ENCODE measurements at regions not wholly inside any gene's neighbourhood (a gene's known extent, or its start where the extent isn't known, plus 50 kb on each side); places are given as distances from the start of the nearest gene placed in this dataset.

DNA sequence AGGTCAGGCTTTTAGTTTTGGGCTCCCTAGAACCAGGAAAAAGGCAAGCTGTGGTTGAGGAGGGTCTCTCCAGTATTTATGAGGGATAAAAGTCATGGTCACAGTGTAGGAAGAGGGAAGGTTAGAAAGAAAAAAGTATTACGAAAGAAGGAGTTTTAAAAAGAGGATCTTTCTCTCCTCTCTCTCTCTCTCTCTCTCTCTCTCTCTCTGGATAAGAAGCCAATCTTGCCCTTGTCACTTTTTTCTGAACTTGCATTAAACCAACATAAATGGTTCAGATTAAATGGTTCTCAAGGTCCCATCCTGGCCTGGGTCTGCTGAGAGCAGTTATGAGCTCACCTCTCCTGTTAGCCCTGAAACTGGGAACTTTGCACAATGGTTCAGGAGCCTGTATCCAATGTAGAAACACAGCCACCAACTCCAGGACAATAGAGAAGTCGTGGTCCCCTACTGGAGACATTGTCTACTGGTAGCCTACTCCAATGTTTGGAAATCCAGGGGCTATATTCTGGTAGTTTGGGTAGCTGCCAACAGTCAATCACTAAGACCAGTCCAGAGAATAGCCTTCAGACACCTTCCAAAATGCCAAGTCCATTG, 131.9 kb downstream of the DAD1 start:
- no peak for DNase-seq (ENCODE audit: low read depth in 2 of 2)

DNA sequence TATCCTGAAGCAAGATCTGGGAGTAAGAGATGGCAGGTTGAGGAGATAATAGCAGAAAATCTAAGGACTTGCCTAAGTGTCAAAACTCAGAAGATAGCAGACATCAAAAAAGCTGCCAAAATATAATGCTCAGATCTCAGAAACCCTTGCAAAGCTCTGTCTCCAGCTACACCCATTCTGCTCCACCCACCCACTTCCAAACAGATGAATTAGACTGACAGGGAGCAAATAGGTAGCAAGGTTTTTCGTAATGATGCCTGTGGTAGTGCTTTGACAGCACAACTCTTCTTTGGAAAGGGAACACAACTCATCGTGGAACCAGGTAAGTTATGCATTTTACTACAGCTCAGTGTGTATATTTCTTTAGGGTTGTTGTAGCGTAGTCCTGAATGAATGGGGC, 132.6 kb downstream of the DAD1 start:
- DNase-seq (ENCODE audit: low read depth in 2 of 2) = no peak

DNA sequence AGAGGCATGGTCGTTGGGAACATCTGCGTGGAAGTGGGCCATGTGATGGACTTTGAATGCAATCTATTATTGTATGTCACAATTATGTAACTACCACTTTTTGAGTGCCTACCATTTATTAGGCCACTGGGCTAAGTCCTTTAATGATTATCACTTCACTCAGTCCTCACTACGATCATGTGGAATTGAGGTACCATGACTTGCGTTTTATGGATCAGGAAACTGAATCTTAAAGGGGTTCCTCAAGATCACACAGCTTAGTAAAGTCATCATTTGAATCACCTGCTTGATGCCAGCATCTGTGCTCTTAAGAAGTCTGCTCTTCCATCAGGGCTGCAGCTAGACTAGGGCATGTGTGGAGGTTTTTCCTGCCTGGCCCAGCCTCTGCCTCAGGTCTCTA, 136.7 kb downstream of the DAD1 start:
- DNase-seq (ENCODE audit: low read depth in 2 of 2) = no peak

DNA sequence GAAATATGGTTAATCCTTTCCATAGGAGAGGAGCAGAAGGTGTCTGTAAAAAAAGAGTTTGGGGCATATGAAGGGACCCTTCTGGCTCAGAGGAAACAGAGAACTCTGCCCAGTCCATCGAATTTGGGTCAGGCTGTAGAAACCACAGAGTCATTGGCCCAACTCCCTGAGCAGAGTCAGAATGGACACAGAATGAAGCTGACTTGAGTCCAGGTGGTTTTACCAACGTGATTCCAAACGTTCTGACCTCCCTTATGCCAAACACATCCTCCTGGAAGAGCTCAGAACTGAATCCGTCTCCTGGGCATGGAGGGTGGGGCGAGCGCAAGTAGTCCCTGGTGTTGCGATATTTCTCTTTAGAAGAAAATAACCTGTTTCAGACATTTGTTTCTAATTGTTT, 138.8 kb downstream of the DAD1 start:
- DNase-seq (ENCODE audit: low read depth in 2 of 2) = no peak

DNA sequence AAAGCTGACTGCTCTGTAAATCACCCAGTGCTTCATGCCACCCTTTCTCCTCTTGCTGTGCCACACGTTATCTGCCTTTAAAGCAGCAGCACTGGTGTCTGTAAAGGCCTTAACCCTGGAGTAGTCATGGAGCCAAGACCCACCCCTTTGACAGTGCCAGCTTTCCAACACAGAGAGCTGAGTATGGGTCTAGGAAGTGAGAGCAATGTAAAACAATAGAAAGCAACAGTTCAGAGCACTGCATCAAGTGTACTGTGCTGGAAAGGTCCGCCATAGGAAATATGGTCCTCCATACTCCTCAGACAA, 139.5 kb downstream of the DAD1 start:
- DNase-seq (ENCODE audit: low read depth in 2 of 2) = no peak

DNA sequence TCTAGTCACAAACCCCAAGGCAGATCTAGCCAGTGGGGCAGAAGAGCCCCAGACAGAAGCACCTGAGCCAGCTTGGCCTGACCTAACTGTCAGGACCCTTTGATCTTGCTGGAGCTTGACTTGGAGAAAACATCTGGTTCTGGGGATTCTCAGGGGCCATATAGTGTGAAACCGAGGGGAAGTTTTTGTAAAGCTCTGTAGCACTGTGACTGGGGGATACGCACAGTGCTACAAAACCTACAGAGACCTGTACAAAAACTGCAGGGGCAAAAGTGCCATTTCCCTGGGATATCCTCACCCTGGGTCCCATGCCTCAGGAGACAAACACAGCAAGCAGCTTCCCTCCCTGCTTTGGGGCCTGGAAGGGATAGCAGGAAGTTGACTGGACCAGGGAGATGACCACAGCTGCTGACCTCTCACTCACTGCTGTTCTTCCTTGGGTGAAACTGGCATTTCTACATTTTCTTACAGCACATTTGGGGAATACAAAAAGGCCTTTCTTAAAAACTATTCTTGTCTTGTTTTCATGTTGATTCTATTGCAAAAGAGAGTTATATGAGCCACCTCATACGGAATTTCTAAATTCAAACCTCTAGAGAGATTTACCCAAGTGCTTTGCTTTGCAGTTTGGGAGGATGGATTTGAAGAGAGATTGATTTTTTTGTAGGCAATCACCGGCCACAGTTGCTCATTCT, 140.0 kb downstream of the DAD1 start:
- DNase-seq (ENCODE audit: low read depth in 2 of 2) = no peak

DNA sequence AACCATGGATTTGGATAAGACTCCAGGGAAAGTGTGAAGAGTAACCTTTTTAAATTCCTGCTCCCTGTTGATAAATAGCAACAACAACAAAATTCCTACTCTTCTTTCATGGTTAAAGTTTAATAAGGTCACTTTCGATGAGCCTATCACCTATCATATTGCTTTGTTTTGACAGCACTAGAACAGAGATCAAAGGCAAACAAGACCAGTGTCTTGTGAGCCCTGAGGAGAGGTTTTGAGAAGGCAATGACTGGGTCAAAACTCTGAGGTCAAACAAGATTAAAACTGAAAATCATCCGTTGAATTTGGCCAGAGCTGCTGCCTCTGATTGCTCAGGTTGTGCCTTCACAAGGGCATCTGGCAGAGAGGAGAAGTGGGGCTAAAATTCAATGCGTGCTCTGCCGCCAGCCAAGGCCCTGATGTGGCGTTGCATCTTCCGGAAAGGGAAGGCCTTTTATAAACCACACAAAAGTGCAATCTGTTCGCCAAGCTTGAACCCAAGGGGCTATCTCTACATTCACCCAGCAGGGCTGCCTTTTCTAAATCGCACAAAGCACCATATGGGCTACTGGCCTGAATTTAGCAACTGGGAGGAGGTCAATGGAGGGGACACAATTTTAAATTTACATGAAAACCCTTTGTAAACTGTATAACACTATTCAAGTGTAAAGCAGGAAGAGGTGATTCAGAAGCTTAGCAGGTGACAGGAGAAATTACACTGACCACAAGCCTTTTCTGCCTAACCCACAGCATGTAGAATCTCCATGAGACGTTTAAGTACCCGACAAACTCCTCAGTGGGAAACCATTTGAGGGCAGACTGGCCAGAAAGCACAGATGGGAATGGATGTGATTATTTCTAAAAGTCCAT, 140.8 kb downstream of the DAD1 start:
- DNase-seq (ENCODE audit: low read depth in 2 of 2) = no peak

DNA sequence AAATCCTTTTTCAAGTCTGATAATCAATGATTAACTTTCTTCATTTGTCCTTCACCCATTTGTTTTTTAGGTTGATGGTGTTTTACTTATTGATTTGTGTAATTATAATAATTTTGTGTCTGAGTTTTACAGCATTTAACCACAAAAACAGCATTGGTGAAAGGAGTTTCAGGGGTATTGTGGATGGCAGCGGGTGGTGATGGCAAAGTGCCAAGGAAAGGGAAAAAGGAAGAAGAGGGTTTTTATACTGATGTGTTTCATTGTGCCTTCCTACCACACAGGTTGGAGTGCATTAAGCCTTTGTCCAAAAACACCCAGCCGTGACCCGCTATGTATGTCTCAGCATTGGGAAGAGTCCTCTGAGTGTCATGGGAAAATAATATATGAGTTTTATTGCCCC, 150.3 kb downstream of the DAD1 start:
- DNase-seq (ENCODE audit: low read depth in 2 of 2) = no peak

DNA sequence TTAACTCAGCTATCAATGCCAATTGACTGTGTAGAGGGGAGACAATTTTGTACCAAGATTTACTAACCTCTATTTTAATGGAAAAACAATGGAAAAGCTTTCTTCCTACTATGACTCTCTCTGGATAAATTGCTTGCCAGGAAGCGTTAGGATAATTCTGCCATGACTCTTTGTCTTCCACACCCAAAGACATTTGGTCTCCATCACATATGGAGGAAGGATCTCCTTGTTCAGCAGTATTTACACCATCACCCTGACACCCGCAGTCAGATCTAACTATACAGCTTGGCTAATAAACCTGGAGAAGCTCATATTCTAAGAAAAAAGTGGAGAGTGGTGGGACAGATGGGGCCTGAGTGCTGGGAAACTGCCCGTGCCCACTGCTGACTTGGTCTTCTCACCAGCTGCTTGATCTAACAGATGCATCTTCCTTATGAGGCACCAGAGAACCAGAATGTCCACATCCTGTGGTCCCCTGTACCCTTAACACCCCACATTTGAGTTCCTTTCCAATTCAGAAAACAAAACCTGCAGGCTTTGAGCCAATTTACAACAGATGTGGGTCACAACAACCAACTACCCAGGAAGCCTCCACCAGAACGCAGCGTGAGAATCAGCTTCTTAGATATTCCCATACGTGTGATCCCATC, 154.0 kb downstream of the DAD1 start:
- DNase-seq (ENCODE audit: low read depth in 2 of 2) = no peak

DNA sequence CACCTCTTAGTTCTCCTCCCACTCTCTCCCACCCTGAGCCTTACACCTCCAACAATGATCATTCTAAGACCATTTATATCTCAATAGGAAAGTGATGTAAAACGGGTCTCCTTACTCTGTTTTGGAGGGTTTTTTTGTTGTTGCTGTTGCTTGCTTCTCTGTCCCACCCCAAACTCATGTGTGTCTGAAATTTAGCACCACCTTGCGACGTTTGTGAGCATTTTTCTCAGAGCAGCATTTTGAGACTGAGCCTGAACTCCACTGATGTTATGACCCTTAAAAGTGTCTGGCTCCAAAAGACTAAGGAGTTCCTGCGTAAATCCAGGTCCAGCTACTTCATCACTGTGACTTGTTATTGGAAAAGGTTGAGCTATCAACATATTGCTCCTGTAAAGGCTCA, 155.0 kb downstream of the DAD1 start:
- no peak for DNase-seq (ENCODE audit: low read depth in 2 of 2)

DNA sequence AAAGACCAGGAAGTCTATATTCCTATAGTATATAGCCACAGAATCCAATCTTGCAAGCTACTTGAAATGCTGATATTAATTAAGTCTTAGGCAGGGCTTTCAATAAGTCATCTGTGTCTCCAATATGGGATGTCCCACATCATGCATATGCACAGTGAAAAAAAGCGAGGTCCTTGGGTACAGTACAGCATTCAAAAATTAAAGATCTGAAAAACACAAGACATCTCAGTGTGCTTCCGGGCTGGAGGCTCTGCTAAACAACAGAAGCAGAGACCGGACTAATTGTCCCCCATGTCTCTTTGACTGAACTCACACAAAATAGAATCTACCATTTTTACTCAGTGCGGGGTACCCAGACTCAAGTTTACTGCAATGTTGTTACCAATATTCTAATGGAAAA, 156.0 kb downstream of the DAD1 start:
- DNase-seq (ENCODE audit: low read depth in 2 of 2) = no peak

DNA sequence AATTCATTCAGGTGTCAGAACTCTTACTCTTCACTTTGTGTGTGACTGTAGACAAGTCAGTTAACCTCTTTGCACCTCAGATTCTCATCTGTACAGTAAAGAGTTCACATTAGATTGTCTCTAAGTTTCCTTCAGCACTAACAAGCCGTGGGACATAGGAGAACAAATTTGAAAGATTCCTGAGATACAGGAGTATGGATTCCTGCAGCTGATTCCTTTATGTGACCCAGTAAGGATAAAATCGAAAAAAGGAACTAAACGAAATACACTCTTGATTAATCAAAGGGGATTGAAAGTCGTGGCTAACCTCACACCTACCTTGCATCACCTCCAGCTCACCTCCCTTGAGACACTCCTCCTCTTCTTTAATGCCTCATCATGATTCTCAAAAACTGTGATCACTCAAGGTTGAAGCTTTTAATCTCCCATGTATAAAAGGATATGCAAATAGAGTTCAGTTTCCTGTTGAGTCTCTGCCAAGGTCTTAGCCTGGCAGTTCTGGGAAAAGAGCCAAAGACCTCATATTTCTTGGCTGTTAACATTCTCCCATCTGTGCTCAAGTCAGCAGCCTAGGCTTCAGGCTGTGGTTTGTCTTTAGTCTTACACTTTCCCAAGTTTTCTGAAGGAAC, 156.6 kb downstream of the DAD1 start:
- no peak for DNase-seq (ENCODE audit: low read depth in 2 of 2)

DNA sequence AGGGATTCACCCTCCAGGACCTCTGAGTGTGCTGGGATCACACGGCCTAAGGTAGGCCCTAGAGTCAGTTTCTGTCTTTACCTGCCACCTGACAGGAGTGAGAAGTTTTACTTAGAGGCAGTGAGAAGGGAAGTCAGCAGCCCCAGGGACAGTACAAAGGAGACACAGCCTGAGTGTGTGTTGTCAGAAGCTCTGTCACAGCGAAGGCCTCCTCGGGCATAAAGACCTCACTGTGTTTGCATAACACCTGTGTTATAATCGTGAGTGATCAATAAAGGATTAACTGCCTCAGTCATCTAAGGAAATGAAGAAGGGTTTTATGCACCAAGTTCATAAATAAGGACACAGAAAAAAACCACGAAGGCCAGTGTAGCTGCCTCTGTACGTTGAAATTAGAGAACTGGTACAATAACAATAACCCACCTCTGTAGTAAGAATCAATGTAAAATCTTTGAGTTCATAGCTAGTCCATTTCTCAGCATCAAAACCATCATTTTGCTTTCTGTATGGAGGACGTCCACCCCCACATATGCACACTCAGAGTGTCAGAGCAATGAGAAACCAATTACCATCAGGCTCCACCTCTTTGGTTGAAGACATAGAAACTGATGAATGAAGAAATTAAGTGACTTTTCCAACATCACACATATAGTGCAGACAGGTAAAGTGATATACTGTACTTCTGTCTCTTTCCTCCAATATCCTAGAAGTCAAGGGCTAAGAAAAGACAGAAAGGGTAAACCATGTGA, 159.3 kb downstream of the DAD1 start:
- DNase-seq (ENCODE audit: low read depth in 2 of 2) = no peak

DNA sequence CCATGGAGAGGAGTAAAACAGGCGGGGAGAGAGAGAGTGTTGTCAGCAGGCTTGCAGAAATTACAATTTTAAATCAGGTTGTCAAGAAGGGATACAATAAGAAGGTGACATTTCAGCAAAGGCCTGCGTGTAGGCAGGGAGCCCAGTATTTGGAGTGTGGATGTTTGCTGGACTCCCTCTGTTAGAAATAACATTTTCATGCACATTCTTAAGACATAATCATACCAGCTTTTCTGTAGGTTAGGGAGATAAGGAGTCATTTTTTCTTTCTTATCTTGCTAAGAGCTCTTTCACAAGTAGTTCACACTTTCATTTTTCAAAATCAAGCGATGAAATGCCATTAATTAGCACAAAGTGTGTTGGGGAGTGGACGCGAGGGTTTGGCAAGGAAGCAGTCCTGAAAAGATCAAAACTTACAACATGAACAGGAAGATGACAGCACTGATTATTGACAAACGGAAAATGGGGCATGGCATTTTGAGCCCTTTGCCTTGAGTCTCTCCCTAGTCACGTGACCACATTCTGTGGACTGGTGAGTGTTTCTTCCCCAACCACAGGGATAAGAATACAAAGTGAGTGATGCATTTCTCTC, 160.2 kb downstream of the DAD1 start:
- DNase-seq (ENCODE audit: low read depth in 2 of 2) = no peak

DNA sequence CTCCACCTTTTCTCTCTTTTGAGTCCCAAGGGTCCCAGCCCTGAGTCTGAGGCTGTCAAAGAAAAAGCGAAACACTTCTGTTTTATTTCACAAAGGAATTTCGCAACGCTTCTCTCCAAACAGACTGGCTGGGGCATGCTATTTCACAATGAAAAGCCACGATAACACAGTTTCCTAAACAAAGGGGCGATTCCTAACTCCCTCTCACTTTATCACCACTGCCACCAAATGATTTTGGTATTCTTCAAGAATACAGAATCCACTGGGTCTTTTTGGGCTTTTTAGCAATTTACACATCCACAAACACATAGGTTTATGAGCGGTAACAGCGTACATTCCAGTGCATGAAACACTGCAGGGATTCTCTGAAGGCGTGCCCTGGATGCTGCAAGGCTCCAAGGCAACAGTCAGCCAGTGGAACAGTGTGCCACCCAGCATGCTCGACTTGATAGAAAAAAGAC, 161.2 kb downstream of the DAD1 start:
- DNase-seq (ENCODE audit: low read depth in 2 of 2) = no peak

DNA sequence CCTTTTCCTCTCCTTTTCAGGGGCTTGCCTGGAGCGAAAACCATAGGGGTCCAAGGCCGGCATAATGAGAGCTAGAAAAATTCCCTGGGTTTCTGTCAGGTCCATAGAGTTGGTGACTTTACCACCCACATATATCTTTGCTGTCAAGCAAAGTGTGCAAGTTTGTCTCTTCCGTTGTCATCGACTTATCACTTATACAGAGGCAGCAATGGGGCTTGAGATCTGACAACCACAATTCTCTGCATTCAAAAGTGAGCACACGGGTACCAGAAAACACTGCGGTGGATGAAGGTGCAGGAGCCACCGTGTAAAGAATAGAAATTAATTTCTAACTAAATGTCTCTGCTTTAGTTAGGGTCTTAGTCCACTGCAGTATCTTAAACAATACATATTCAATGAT, 162.3 kb downstream of the DAD1 start:
- DNase-seq (ENCODE audit: low read depth in 2 of 2) = no peak

DNA sequence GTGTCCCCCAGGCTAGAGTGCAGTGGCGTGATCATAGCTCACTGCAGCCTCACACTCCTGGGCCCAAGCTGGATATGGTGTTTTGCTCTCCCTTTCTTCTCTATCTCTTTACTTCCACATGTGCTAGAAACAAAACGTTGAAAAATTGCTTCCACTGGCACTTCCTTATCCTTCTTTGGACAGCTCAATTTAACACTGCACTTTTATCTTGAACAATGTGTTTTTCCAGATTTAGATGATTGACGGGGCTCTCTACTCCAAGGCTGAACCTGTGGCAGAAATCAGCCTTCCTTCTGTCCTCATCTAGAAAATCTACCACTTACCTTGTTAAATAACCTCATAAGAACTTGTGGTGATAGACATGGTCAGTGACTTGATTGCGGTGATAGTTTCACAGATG, 165.1 kb downstream of the DAD1 start:
- no peak for DNase-seq (ENCODE audit: low read depth in 2 of 2)

DNA sequence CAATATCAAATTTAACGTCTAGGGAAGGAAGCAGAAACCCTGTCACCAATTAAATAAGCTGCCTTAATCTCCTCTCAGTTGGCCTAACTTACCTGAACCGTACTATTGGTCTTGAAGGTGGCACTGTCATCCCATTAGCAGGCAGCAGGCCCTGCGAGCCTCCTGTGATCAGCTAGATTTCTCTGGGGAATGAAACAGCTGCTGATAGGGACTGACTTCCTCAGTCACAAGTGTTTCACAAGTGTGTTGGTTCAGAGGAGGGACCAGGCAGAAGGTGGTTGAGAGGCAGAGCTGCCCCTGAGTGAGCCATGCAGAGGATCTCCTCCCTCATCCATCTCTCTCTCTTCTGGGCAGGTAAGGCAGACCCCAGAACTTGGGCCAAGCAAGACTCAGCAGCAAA, 166.8 kb downstream of the DAD1 start:
- no peak for DNase-seq (ENCODE audit: low read depth in 2 of 2)

DNA sequence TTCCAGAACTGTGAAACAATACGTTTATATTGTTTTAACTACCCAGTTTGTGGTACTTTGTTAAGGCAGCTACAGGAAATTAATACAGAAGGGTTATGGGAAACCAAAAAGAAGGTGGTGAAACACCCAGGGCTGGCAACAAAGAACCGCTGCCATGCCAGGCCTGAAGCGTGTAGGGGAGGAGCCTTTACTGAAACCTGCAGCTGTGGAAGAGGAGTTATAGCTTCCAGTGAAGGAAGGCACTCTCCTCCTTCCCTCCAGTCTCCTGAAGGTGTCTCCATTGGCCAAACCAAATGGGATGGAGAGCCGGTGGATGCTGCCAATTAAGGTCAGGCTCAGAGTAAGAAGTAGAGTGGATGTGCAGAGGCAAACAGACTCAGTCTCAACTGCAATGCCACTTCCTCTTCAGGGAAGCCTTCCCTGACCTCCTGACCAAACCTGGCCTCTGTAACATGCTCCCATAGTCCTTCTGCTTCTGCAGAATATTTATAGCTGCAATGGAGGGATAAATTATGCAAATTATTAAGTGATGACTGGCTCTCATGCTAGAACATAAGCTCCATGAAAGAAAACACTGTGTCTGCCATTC, 168.3 kb downstream of the DAD1 start:
- no peak for DNase-seq (ENCODE audit: low read depth in 2 of 2)

DNA sequence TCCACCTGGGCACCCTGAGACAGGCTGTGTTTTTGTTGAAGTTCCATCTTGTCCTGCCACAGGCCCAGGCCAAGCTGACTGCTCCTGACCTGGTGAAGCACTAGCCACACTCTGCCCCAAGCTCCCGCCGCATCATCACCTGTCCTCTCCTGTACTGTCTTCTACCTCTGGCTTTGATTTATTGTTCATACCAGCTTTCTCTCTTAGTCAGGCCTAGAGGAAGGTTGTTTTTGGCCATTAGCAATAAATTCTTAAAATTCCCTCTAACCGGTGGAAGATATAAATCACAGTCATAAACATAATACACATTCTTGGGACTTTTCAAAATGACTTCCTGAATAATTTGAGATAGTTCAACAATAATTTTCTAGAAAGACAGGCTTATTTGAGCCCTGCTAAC, 169.4 kb downstream of the DAD1 start:
- no peak for DNase-seq (ENCODE audit: low read depth in 2 of 2)

DNA sequence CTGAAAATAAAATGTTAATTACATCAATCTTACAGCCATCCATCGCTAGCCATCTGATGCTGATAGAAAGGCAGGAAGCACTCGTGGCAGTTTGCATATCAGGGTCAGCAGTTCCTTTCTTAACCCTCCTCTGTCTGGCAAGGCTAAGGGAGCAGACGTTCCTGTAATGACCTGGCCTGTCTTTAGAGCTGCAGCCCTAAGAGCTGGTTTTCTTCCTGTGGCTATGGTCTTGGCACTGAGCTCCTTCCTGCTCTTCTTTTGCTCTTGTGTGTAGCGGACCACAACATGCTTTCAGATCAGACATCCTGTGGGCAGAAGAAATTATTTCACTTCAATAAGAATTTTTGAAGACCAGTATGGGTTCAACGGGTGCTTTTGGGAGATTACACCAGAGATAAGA, 170.4 kb downstream of the DAD1 start:
- no peak for DNase-seq (ENCODE audit: low read depth in 2 of 2)

Data from stimulated activated CD8-positive, alpha-beta memory T cell treated with anti-CD3 and anti-CD28 coated beads, Interleukin-15, amount 100 ng/mL, for 4 hours (primary cell).